CD14-positive monocyte (primary cell): ENCODE measurements at regions not wholly inside any gene's neighbourhood (a gene's known extent, or its start where the extent isn't known, plus 50 kb on each side); places are given as distances from the start of the nearest gene placed in this dataset.

Experiments
- DNase-seq, 3 donors: peaks; one replicate each; pipeline ENCODE4 v3.0.0-alpha.2; 2011 to 2022
- H2AFZ ChIP-seq: 2 replicates; pipeline ENCODE4 v1.6.0; 2012; ENCODE audit warnings: mild to moderate bottlenecking, low read depth, low read length, inconsistent platforms; ENCODE audit not compliant: insufficient read depth, poor library complexity, severe bottlenecking
- H3K27ac ChIP-seq, 2 donors: 1 replicate in 1 of 2; 2 replicates in 1 of 2; pipeline ENCODE4 v1.5.1; 2012 to 2013; ENCODE audit warnings: low read length in 2 of 2, control low read depth in 1 of 2, inconsistent platforms in 1 of 2, low read depth in 1 of 2, mild to moderate bottlenecking in 1 of 2
- H3K27me3 ChIP-seq, 2 donors: one replicate each; pipeline versions ENCODE4 v1.6.0 to v1.6.1; 2011 to 2013; ENCODE audit warnings: low read length in 2 of 2; ENCODE audit not compliant: control insufficient read depth in 2 of 2, insufficient read depth in 2 of 2
- H3K36me3 ChIP-seq, 2 donors: replicated peaks in 1 of 2; 1 replicate in 1 of 2; 2 replicates in 1 of 2; pipeline versions ENCODE4 v1.5.1 to v1.6.1; 2012 to 2013; ENCODE audit warnings: low read length in 2 of 2, control low read depth in 1 of 2, inconsistent platforms in 1 of 2, mild to moderate bottlenecking in 1 of 2; ENCODE audit not compliant: insufficient read depth in 2 of 2, control insufficient read depth in 1 of 2
- H3K4me1 ChIP-seq, 2 donors: 1 replicate in 1 of 2; 2 replicates in 1 of 2; pipeline versions ENCODE4 v1.5.1 to v1.6.1; 2012 to 2013; ENCODE audit warnings: low read length in 2 of 2, control low read depth in 1 of 2, inconsistent platforms in 1 of 2, mild to moderate bottlenecking in 1 of 2, moderate library complexity in 1 of 2; ENCODE audit not compliant: insufficient read depth in 2 of 2, control insufficient read depth in 1 of 2
- H3K4me2 ChIP-seq: replicated peaks from 2 replicates; pipeline ENCODE3; 2012; ENCODE audit warnings: low read length, moderate library complexity, mild to moderate bottlenecking; ENCODE audit not compliant: poor library complexity, severe bottlenecking; ENCODE audit errors: extremely low read depth
- H3K4me3 ChIP-seq, 3 experiments: fragments of 200-600 bp in 1 of 3; sonication (generic) in 1 of 3; replicated peaks in 1 of 3; 1 replicate in 2 of 3; 2 replicates in 1 of 3; pipeline ENCODE4 v1.5.1; 2011 to 2013; ENCODE audit warnings: low read length in 3 of 3, mild to moderate bottlenecking in 3 of 3, control low read depth in 2 of 3, low read depth in 2 of 3, inconsistent platforms in 1 of 3, moderate library complexity in 1 of 3
- H3K79me2 ChIP-seq: 2 replicates; pipeline ENCODE4 v1.6.0; 2012; ENCODE audit warnings: mild to moderate bottlenecking, control low read depth, inconsistent platforms, low read length, moderate library complexity; ENCODE audit not compliant: insufficient read depth
- H3K9ac ChIP-seq: 2 replicates; pipeline ENCODE4 v1.6.0; 2017; ENCODE audit warnings: low read length, mild to moderate bottlenecking; ENCODE audit not compliant: insufficient read depth, poor library complexity, severe bottlenecking
- H3K9me3 ChIP-seq, 2 donors: replicated peaks in 1 of 2; 1 replicate in 1 of 2; 2 replicates in 1 of 2; pipeline versions ENCODE4 v1.5.1 to v1.6.1; 2012 to 2013; ENCODE audit warnings: low read length in 2 of 2, control low read depth in 1 of 2; ENCODE audit not compliant: control insufficient read depth in 1 of 2, insufficient read depth in 1 of 2
- H4K20me1 ChIP-seq: 2 replicates; pipeline ENCODE4 v1.6.0; 2012; ENCODE audit warnings: mild to moderate bottlenecking, low read length, control low read depth, moderate library complexity; ENCODE audit not compliant: insufficient read depth
- H3K27ac Mint-ChIP-seq, 7 donors: one replicate each; pipeline ENCODE4 v1.8.0; 2020; ENCODE audit warnings: mild to moderate bottlenecking in 7 of 7, mixed read lengths in 7 of 7, moderate library complexity in 6 of 7, inconsistent platforms in 2 of 7
- H3K27me3 Mint-ChIP-seq, 3 donors: one replicate each; pipeline ENCODE4 v1.8.0; 2021 to 2022; ENCODE audit warnings: low read depth in 3 of 3, mild to moderate bottlenecking in 3 of 3, mixed read lengths in 3 of 3, moderate library complexity in 3 of 3, inconsistent platforms in 1 of 3
- H3K36me3 Mint-ChIP-seq, 2 donors: one replicate each; pipeline ENCODE4 v1.8.0; 2020; ENCODE audit warnings: mixed read lengths in 2 of 2, inconsistent platforms in 1 of 2, mild to moderate bottlenecking in 1 of 2
- H3K4me1 Mint-ChIP-seq: one replicate; pipeline ENCODE4 v1.8.0; 2020; ENCODE audit warnings: mild to moderate bottlenecking, mixed read lengths
- H3K4me3 Mint-ChIP-seq, 2 donors: one replicate each; pipeline ENCODE4 v1.8.0; 2020; ENCODE audit warnings: mild to moderate bottlenecking in 2 of 2, mixed read lengths in 2 of 2, moderate library complexity in 1 of 2
- H3K9me3 Mint-ChIP-seq, 7 donors: one replicate each; pipeline ENCODE4 v1.8.0; 2020 to 2022; ENCODE audit warnings: mixed read lengths in 7 of 7, mild to moderate bottlenecking in 6 of 7, moderate library complexity in 6 of 7, inconsistent platforms in 2 of 7
- WGBS: methylation state at CpG from one replicate; pipeline ENCODE4 v1.1.5; 2013; ENCODE audit warnings: missing lambda C conversion rate; ENCODE audit not compliant: insufficient coverage; 5-methylcytosine and 5-hydroxymethylcytosine counted together
- intact Hi-C, 2 donors: fragments of 100-400 bp; cut with micrococcal nuclease; formaldehyde crosslinking; loops; one replicate each; pipeline versions ENCODE4 v1.15.0 to v1.15.1; 2023
- TF ChIP-seq, protein P1 (sequence below): fragments of 200-600 bp; IDR thresholded peaks from one replicate; pipeline ENCODE4 v1.8.0; 2022; ENCODE audit warnings: antibody characterized with exemption, mild to moderate bottlenecking

DNA sequence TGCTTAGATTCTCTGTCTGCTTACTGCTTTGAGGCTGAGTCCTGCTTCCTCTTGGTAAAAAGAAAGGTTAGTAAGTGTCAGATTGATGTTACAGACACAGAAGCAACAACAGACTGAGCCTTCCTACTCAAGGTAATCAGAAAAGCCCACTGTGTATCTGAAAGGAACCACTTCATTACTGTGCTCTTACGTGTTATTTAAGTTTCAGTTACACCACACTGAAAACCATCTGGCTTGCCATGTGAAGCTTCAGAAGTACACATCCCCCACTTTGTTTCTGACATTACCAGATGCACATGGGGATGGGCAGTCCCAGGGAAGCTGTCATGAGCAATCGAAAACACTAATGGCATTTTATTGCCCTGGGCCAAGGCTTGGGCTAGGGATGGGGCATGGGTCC, 1290.1 kb downstream of the AACS start:
- no peak overlapping the region for H2AFZ ChIP-seq
- Mint-ChIP-seq H3K4me1 (no peaks in the 10 kb centered on the region), H3K9me3 (peaks cover 5 to 33% (median 12%) of the 10 kb centered on the region in 7 donors), H3K27ac (no peak overlapping the region), H3K4me3 (no peak overlapping the region), H3K27me3 (no peaks in the 10 kb centered on the region), H3K36me3 (no peaks in the 10 kb centered on the region)
- intact Hi-C loops = no loop called here
- WGBS = 79% methylated on average over 2 of the region's 2 CpGs
- H3K4me2 ChIP-seq = no peak overlapping the region
- H3K27me3 ChIP-seq = no peaks in the 10 kb centered on the region
- H3K4me1 ChIP-seq = no peaks in the 10 kb centered on the region
- no peaks in the 10 kb centered on the region for H4K20me1 ChIP-seq
- H3K27ac ChIP-seq = no peak overlapping the region
- peaks cover 29 to 41% of the 10 kb centered on the region in 2 donors for H3K9me3 ChIP-seq
- TF ChIP-seq, protein P1, sequence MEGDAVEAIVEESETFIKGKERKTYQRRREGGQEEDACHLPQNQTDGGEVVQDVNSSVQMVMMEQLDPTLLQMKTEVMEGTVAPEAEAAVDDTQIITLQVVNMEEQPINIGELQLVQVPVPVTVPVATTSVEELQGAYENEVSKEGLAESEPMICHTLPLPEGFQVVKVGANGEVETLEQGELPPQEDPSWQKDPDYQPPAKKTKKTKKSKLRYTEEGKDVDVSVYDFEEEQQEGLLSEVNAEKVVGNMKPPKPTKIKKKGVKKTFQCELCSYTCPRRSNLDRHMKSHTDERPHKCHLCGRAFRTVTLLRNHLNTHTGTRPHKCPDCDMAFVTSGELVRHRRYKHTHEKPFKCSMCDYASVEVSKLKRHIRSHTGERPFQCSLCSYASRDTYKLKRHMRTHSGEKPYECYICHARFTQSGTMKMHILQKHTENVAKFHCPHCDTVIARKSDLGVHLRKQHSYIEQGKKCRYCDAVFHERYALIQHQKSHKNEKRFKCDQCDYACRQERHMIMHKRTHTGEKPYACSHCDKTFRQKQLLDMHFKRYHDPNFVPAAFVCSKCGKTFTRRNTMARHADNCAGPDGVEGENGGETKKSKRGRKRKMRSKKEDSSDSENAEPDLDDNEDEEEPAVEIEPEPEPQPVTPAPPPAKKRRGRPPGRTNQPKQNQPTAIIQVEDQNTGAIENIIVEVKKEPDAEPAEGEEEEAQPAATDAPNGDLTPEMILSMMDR = no peak
- H3K9ac ChIP-seq = no peak overlapping the region
- H3K36me3 ChIP-seq = no peaks in the 10 kb centered on the region
- no peaks in the 10 kb centered on the region for H3K79me2 ChIP-seq
- no peak for DNase-seq
- no peak overlapping the region for H3K4me3 ChIP-seq

DNA sequence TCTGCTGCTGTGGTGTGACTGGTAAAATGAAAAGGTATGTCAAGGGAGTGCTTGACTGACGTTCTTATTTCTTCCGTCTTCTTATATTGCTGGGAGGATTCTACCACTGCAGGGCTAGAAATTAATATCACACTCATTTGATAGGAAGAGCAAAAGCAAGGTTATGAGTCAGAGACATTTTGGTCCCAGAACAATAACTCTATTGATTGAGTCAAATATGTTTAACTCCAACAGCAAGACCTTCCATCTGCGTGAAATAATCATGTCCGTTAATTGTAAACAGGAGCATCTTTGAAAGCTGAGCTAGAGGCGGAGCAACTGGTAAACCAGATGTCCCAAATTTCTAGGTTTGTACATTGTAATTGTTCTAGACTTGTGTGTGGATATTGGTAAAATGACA, 1293.6 kb downstream of the AACS start:
- Histone ChIP-seq H3K9ac (no peak overlapping the region), H3K4me2 (no peak overlapping the region), H3K27ac (no peak overlapping the region), H3K27me3 (no peaks in the 10 kb centered on the region), H2AFZ (no peak overlapping the region), H3K4me3 (no peak overlapping the region), H3K36me3 (no peaks in the 10 kb centered on the region), H3K4me1 (no peaks in the 10 kb centered on the region), H3K79me2 (no peaks in the 10 kb centered on the region), H3K9me3 (peaks cover 21 to 29% of the 10 kb centered on the region in 2 donors), H4K20me1 (no peaks in the 10 kb centered on the region)
- Mint-ChIP-seq H3K27me3 (no peaks in the 10 kb centered on the region), H3K4me3 (no peak overlapping the region), H3K4me1 (no peaks in the 10 kb centered on the region), H3K36me3 (no peaks in the 10 kb centered on the region), H3K27ac (no peak overlapping the region), H3K9me3 (peaks cover 1 to 25% (median 14%) of the 10 kb centered on the region in 7 donors)
- no peak for DNase-seq
- no CpG with 5 or more reads among the region's 5 CpGs for WGBS
- TF ChIP-seq, protein P1 = no peak
- intact Hi-C loops = no loop called here
